Keratinocyte (primary cell): ENCODE measurements at regions not wholly inside any gene's neighbourhood (a gene's known extent, or its start where the extent isn't known, plus 50 kb on each side); places are given as distances from the start of the nearest gene placed in this dataset.

ENCODE experiments used
- DNase-seq: peaks from one replicate; pipeline ENCODE4 v3.0.0-alpha.2; 2011; ENCODE audit warnings: low read depth, missing footprints, low spot score
- FAIRE-seq: peaks from 2 replicates; lab custom pipeline; 2011; peaks lifted over from hg19 to GRCh38; lab: Jason Lieb, UNC
- H2AFZ ChIP-seq: 2 replicates; pipeline ENCODE4 v1.6.0; 2012; ENCODE audit warnings: low read length, control low read depth, inconsistent platforms; ENCODE audit not compliant: control insufficient read depth
- H3K27ac ChIP-seq: 2 replicates; pipeline ENCODE4 v1.5.1; 2011; ENCODE audit warnings: low read length; ENCODE audit not compliant: control insufficient read depth, insufficient read depth
- H3K27me3 ChIP-seq: 3 replicates; pipeline ENCODE4 v1.6.0; 2011; ENCODE audit warnings: low read length; ENCODE audit not compliant: control insufficient read depth, insufficient read depth; ENCODE audit errors: extremely low read depth
- H3K36me3 ChIP-seq, 2 experiments: 2 replicates in 1 of 2; 3 replicates in 1 of 2; pipeline ENCODE4 v1.5.1; 2011; ENCODE audit warnings: low read length in 2 of 2, mild to moderate bottlenecking in 1 of 2; ENCODE audit not compliant: control insufficient read depth in 2 of 2, insufficient read depth in 2 of 2; ENCODE audit errors: extremely low read depth in 1 of 2
- H3K4me1 ChIP-seq: 3 replicates; pipeline ENCODE4 v1.5.1; 2011; ENCODE audit warnings: low read length; ENCODE audit not compliant: control insufficient read depth, insufficient read depth; ENCODE audit errors: extremely low read depth
- H3K4me2 ChIP-seq: 3 replicates; pipeline ENCODE4 v1.6.0; 2011; ENCODE audit warnings: low read depth, low read length; ENCODE audit not compliant: control insufficient read depth, insufficient read depth; ENCODE audit errors: extremely low read depth
- H3K4me3 ChIP-seq, 3 experiments: fragments of 200-600 bp in 1 of 3; sonication (generic) in 1 of 3; 2 replicates in 2 of 3; 3 replicates in 1 of 3; pipeline ENCODE4 v1.5.1; 2011 to 2016; ENCODE audit warnings: low read length in 3 of 3, mild to moderate bottlenecking in 3 of 3, control low read depth in 2 of 3, inconsistent platforms in 1 of 3, low read depth in 1 of 3, mixed read lengths in 1 of 3, mixed run types in 1 of 3, moderate library complexity in 1 of 3; ENCODE audit not compliant: control insufficient read depth in 2 of 3, insufficient read depth in 2 of 3; ENCODE audit errors: extremely low read depth in 1 of 3
- H3K79me2 ChIP-seq: 2 replicates; pipeline ENCODE4 v1.6.0; 2012; ENCODE audit warnings: low read length; ENCODE audit not compliant: control insufficient read depth, insufficient read depth
- H3K9ac ChIP-seq: 3 replicates; pipeline ENCODE4 v1.6.0; 2011; ENCODE audit warnings: low read length; ENCODE audit not compliant: control insufficient read depth, insufficient read depth; ENCODE audit errors: extremely low read depth
- H3K9me1 ChIP-seq: 3 replicates; pipeline ENCODE4 v1.6.0; 2011; ENCODE audit warnings: low read length; ENCODE audit not compliant: control insufficient read depth, insufficient read depth; ENCODE audit errors: extremely low read depth
- H3K9me3 ChIP-seq: 2 replicates; pipeline ENCODE4 v1.5.1; 2012; ENCODE audit warnings: low read depth, low read length; ENCODE audit not compliant: control insufficient read depth
- H4K20me1 ChIP-seq: 3 replicates; pipeline ENCODE4 v1.6.0; 2011; ENCODE audit warnings: low read length; ENCODE audit not compliant: control insufficient read depth, insufficient read depth; ENCODE audit errors: extremely low read depth
- EZH2 ChIP-seq: IDR thresholded peaks from one replicate; pipeline ENCODE4 v1.6.1; 2012; ENCODE audit warnings: inconsistent platforms, mild to moderate bottlenecking, low read length, moderate library complexity
- dilution Hi-C: fragments of 300-500 bp; cut with MboI; formaldehyde crosslinking; loops from one replicate; pipeline ENCODE4 v1.7.0; 2020; ENCODE audit warnings: low sequenced_read_pairs; ENCODE audit not compliant: extremely low pct_ligation_motif_present
- TF ChIP-seq, protein P1 (sequence below), 3 experiments: IDR thresholded peaks in 1 of 3; conservative IDR thresholded peaks in 1 of 3; optimal IDR thresholded peaks in 1 of 3; 2 replicates in 2 of 3; 3 replicates in 1 of 3; pipeline versions ENCODE3 to v1.5.1; 2011; ENCODE audit warnings: low read length in 3 of 3, mild to moderate bottlenecking in 3 of 3, moderate library complexity in 2 of 3, control low read depth in 1 of 3, inconsistent platforms in 1 of 3; ENCODE audit not compliant: insufficient read depth in 2 of 3; ENCODE audit errors: extremely low read depth in 1 of 3

DNA sequence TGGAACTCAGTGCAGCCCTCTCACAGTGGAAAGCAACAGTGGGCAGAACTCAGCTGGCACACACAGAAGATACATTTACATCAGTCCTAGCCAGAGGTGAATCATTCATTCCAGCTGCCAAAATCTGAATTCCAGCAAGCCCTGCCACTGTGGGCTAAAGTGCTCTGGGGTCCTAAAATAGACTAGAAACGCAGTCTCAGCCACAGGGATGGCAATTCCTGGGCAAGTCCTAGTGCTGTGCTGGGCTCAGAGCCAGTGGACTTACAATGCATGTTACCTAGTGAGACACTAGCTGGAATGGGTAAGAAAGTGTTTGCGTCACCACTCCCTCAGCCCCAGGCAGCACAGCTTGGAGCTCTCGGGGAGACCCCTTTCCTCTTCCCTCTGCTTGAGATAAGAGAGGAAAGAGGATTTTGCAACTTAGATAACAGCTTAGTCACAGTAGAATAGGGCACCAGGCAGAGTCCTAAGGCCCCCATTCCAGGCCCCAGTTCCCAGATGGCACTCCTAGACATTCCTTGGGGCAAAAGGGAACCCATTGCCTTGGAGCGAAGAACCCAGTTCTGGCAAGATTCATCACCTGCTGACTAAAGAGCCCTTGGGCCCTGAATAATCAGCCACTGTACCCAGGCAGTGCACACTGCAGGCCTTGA lies 592.9 kb downstream of the FSCB start:
- no peak for FAIRE-seq

DNA sequence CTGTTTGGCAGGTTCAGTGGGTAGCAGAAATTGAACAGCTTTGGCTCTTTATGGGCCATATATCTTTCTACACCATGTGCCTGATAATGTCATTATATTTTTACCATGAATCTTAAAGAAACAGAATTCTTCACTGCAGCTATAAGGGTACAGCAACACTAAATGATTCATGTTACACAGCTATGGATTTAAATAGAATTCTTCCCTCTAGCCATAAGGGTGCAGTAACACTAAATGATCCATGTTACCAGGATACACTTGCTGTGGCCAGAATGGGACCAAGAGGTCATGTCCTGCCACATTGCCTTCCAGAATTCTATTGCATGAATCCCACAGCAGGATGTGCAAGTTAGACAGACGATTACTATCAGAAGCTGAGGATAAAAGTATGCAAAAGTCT lies 603.9 kb downstream of the FSCB start:
- dilution Hi-C loops = no loop called here
- Histone ChIP-seq H3K27me3 (no peaks in the 10 kb centered on the region), H4K20me1 (no peaks in the 10 kb centered on the region)

More for the DNA sequence above, 592.9 kb downstream of the FSCB start:
- Histone ChIP-seq H3K9me3 (no peaks in the 10 kb centered on the region), H2AFZ (no peak overlapping the region), H3K4me3 (no peak overlapping the region), H3K9me1 (no peaks in the 10 kb centered on the region), H3K4me1 (no peaks in the 10 kb centered on the region), H3K27ac (no peak overlapping the region), H3K4me2 (no peak overlapping the region), H3K36me3 (no peaks in the 10 kb centered on the region), H3K27me3 (no peaks in the 10 kb centered on the region), H3K79me2 (no peaks in the 10 kb centered on the region), H3K9ac (no peak overlapping the region), H4K20me1 (no peaks in the 10 kb centered on the region)
- no peak for DNase-seq
- dilution Hi-C loops = no loop called here
- no peak for TF ChIP-seq EZH2
- TF ChIP-seq, protein P1, sequence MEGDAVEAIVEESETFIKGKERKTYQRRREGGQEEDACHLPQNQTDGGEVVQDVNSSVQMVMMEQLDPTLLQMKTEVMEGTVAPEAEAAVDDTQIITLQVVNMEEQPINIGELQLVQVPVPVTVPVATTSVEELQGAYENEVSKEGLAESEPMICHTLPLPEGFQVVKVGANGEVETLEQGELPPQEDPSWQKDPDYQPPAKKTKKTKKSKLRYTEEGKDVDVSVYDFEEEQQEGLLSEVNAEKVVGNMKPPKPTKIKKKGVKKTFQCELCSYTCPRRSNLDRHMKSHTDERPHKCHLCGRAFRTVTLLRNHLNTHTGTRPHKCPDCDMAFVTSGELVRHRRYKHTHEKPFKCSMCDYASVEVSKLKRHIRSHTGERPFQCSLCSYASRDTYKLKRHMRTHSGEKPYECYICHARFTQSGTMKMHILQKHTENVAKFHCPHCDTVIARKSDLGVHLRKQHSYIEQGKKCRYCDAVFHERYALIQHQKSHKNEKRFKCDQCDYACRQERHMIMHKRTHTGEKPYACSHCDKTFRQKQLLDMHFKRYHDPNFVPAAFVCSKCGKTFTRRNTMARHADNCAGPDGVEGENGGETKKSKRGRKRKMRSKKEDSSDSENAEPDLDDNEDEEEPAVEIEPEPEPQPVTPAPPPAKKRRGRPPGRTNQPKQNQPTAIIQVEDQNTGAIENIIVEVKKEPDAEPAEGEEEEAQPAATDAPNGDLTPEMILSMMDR (optimal IDR thresholded peaks at IDR 0.05 in 1 of 3, IDR thresholded peaks at IDR 0.05 in 1 of 3, conservative IDR thresholded peaks at IDR 0.05 in 1 of 3; ENCODE audit: extremely low read depth in 1 of 3, insufficient read depth in 2 of 3, low read length in 3 of 3) = no peak

More for the DNA sequence above, 603.9 kb downstream of the FSCB start:
- H3K4me3 ChIP-seq = no peak overlapping the region
- no peaks in the 10 kb centered on the region for H3K4me1 ChIP-seq
- DNase-seq (no peak), FAIRE-seq (no peak)
- no peak overlapping the region for H3K4me2 ChIP-seq
- no peaks in the 10 kb centered on the region for H3K36me3 ChIP-seq
- H2AFZ ChIP-seq = no peak overlapping the region
- H3K79me2 ChIP-seq = no peaks in the 10 kb centered on the region
- H3K9me3 ChIP-seq = no peaks in the 10 kb centered on the region
- H3K9ac ChIP-seq = no peak overlapping the region
- H3K27ac ChIP-seq = no peak overlapping the region
- no peaks in the 10 kb centered on the region for H3K9me1 ChIP-seq
- TF ChIP-seq, protein P1 (optimal IDR thresholded peaks at IDR 0.05 in 1 of 3, IDR thresholded peaks at IDR 0.05 in 1 of 3, conservative IDR thresholded peaks at IDR 0.05 in 1 of 3; ENCODE audit: extremely low read depth in 1 of 3, insufficient read depth in 2 of 3, low read length in 3 of 3) = no peak
- TF ChIP-seq EZH2 = no peak
